Neuronal stem cell (in vitro differentiated cells): ENCODE measurements at regions not wholly inside any gene's neighbourhood (a gene's known extent, or its start where the extent isn't known, plus 50 kb on each side); places are given as distances from the start of the nearest gene placed in this dataset.

Experiments
- DNase-seq: peaks from one replicate; pipeline ENCODE4 v3.0.0-alpha.2; 2013; ENCODE audit warnings: low spot score
- H2AFZ ChIP-seq: one replicate; pipeline ENCODE4 v1.6.1; 2013; ENCODE audit warnings: mild to moderate bottlenecking, low read length, inconsistent platforms
- H2AK5ac ChIP-seq: 2 replicates; pipeline ENCODE4 v1.6.1; 2013; ENCODE audit warnings: low read depth, mild to moderate bottlenecking, inconsistent platforms, low read length, moderate library complexity, mixed read lengths
- H2BK120ac ChIP-seq: 2 replicates; pipeline ENCODE4 v1.6.1; 2013; ENCODE audit warnings: low read depth, mild to moderate bottlenecking, inconsistent platforms, low read length, moderate library complexity, mixed read lengths
- H2BK12ac ChIP-seq: one replicate; pipeline ENCODE4 v1.6.1; 2013; ENCODE audit warnings: low read length, inconsistent platforms
- H2BK15ac ChIP-seq: 2 replicates; pipeline ENCODE4 v1.6.1; 2013; ENCODE audit warnings: mild to moderate bottlenecking, low read length, inconsistent platforms, mixed read lengths
- H2BK5ac ChIP-seq: one replicate; pipeline ENCODE4 v1.6.1; 2013; ENCODE audit warnings: inconsistent platforms, mild to moderate bottlenecking, low read length, moderate library complexity
- H3K14ac ChIP-seq: one replicate; pipeline ENCODE4 v1.6.1; 2013; ENCODE audit warnings: low read length, inconsistent platforms
- H3K18ac ChIP-seq: 2 replicates; pipeline ENCODE4 v1.6.1; 2013; ENCODE audit warnings: low read length, inconsistent platforms
- H3K23ac ChIP-seq: 2 replicates; pipeline ENCODE4 v1.6.1; 2013; ENCODE audit warnings: low read depth, mild to moderate bottlenecking, mixed read lengths, low read length, inconsistent platforms; ENCODE audit not compliant: poor library complexity
- H3K27ac ChIP-seq: replicated peaks from 3 replicates; pipeline ENCODE4 v1.5.1; 2013; ENCODE audit warnings: low read length, inconsistent platforms
- H3K27me3 ChIP-seq, 3 experiments: 2 replicates each; pipeline ENCODE4 v1.6.1; 2013; ENCODE audit warnings: low read length in 3 of 3, mild to moderate bottlenecking in 2 of 3, inconsistent platforms in 1 of 3, low read depth in 1 of 3, mixed read lengths in 1 of 3, moderate library complexity in 1 of 3; ENCODE audit not compliant: control insufficient read depth in 3 of 3, insufficient read depth in 3 of 3
- H3K36me3 ChIP-seq, 2 donors: replicated peaks in 1 of 2; 2 replicates each; pipeline ENCODE4 v1.6.1; 2013; ENCODE audit warnings: low read length in 2 of 2; ENCODE audit not compliant: control insufficient read depth in 2 of 2, insufficient read depth in 2 of 2
- H3K4ac ChIP-seq: 2 replicates; pipeline ENCODE4 v1.6.1; 2013; ENCODE audit warnings: inconsistent platforms, mild to moderate bottlenecking, low read length, moderate library complexity
- H3K4me1 ChIP-seq, 2 donors: 1 replicate in 1 of 2; 2 replicates in 1 of 2; pipeline ENCODE4 v1.6.1; 2013; ENCODE audit warnings: low read length in 2 of 2, low read depth in 1 of 2; ENCODE audit not compliant: control insufficient read depth in 2 of 2, insufficient read depth in 1 of 2
- H3K4me2 ChIP-seq: one replicate; pipeline ENCODE4 v1.6.1; 2013; ENCODE audit warnings: mild to moderate bottlenecking, low read length, inconsistent platforms; ENCODE audit not compliant: insufficient read depth, poor library complexity, severe bottlenecking
- H3K4me3 ChIP-seq, 2 donors: 2 replicates each; pipeline ENCODE4 v1.5.1; 2013; ENCODE audit warnings: low read length in 2 of 2, mild to moderate bottlenecking in 2 of 2, inconsistent platforms in 1 of 2, moderate library complexity in 1 of 2
- H3K79me1 ChIP-seq: one replicate; pipeline ENCODE4 v1.6.1; 2013; ENCODE audit warnings: low read depth, mild to moderate bottlenecking, inconsistent platforms, low read length, moderate library complexity
- H3K9ac ChIP-seq: one replicate; pipeline ENCODE4 v1.6.1; 2013; ENCODE audit warnings: mild to moderate bottlenecking, low read depth, low read length, inconsistent platforms; ENCODE audit not compliant: poor library complexity
- H3K9me3 ChIP-seq, 2 donors: replicated peaks in 1 of 2; 2 replicates each; pipeline versions ENCODE3 to v1.6.1; 2013; ENCODE audit warnings: low read length in 2 of 2, mild to moderate bottlenecking in 2 of 2, inconsistent platforms in 1 of 2, low read depth in 1 of 2, mixed read lengths in 1 of 2, moderate library complexity in 1 of 2; ENCODE audit not compliant: control insufficient read depth in 2 of 2, insufficient read depth in 1 of 2
- H4K8ac ChIP-seq: one replicate; pipeline ENCODE4 v1.6.1; 2013; ENCODE audit warnings: low read depth, mild to moderate bottlenecking, inconsistent platforms, low read length, moderate library complexity
- H4K91ac ChIP-seq: one replicate; pipeline ENCODE4 v1.6.1; 2013; ENCODE audit warnings: low read length, low read depth, mild to moderate bottlenecking, inconsistent platforms; ENCODE audit not compliant: poor library complexity
- WGBS, 2 donors: extraction: QIAGEN DNeasy Blood & Tissue Kit; methylation state at CpG; one replicate each; pipeline ENCODE4 v1.1.7; 2013; ENCODE audit warnings: missing lambda C conversion rate in 2 of 2, mixed read lengths in 1 of 2; ENCODE audit not compliant: insufficient read length in 2 of 2, insufficient replicate concordance in 1 of 2; ENCODE audit errors: extremely low coverage in 2 of 2; 5-methylcytosine and 5-hydroxymethylcytosine counted together

DNA sequence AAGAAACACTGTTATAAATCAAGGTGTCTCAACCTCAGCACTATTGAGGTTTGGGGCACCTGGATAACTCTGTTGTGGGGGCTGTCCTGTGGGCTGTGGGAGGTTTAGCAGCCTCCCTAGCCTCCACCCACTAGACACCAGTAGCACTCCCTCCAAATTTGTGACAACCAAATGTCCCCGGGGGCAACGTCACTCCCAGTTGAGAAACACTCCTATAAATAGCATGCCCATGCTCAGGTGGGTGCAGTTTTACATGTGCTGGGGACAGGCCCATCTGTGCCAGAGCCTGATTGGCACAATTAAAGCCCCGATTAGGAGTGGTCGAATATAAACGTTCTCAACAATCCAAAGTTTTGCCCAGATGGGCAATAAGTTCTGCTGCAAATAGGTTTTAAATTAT, 78.9 kb downstream of the FAM50B start:
- Histone ChIP-seq H2BK120ac (no peak overlapping the region), H3K18ac (no peak overlapping the region), H2AK5ac (no peak overlapping the region), H2AFZ (no peak overlapping the region), H3K4me2 (no peak overlapping the region), H3K14ac (no peak overlapping the region), H3K4ac (no peak overlapping the region), H2BK5ac (no peak overlapping the region), H3K9ac (no peak overlapping the region), H3K79me1 (no peaks in the 10 kb centered on the region), H3K36me3 (no peaks in the 10 kb centered on the region), H3K27ac (no peak overlapping the region), H3K27me3 (no peaks in the 10 kb centered on the region), H3K23ac (no peak overlapping the region), H4K8ac (no peak overlapping the region), H3K4me3 (no peak overlapping the region), H4K91ac (no peak overlapping the region), H3K4me1 (peaks cover 0 to 2% of the 10 kb centered on the region in 2 donors), H2BK15ac (no peak overlapping the region), H3K9me3 (no peaks in the 10 kb centered on the region), H2BK12ac (no peak overlapping the region)
- DNase-seq = no peak
- no CpG with 5 or more reads among the region's 5 CpGs for WGBS, 2 donors

DNA sequence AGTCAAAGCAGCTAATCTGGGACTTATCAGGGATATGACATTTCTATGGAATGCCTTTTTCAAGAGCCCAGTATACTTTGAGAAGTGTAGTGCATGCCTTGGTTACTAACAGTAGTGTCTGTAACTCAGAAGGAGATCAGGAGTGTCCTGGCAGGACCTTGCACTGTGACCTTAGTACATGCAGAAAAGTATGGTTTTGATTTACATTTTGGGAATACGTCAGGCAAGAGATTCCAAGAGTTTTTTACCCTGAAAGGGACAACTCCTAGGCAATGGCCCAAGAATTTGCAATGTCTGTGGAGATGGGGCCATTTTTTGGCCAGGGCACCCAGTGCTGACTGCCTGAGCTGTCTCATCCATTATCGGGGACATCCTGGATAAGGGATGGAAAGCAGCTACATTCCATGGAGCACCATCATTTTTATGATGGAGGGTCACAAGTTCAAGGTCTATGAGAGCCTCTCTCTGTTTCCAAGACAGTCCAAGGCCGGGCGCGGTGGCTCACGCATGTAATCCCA, 80.2 kb downstream of the FAM50B start:
- no peak overlapping the region for H3K9ac ChIP-seq
- H3K14ac ChIP-seq = no peak overlapping the region
- no peak overlapping the region for H2AK5ac ChIP-seq
- no peaks in the 10 kb centered on the region for H3K79me1 ChIP-seq
- no CpG with 5 or more reads among the region's 6 CpGs for WGBS, 2 donors
- H3K23ac ChIP-seq = no peak overlapping the region
- no peak overlapping the region for H3K4ac ChIP-seq
- no peaks in the 10 kb centered on the region for H3K27me3 ChIP-seq
- H2BK12ac ChIP-seq = no peak overlapping the region
- no peak overlapping the region for H3K27ac ChIP-seq
- no peaks in the 10 kb centered on the region for H3K36me3 ChIP-seq
- no peak overlapping the region for H2BK5ac ChIP-seq
- H3K4me1 ChIP-seq = peaks cover 0 to 2% of the 10 kb centered on the region in 2 donors
- H2BK120ac ChIP-seq = no peak overlapping the region
- H4K91ac ChIP-seq = no peak overlapping the region
- DNase-seq = no peak
- no peak overlapping the region for H3K4me3 ChIP-seq
- no peak overlapping the region for H2AFZ ChIP-seq
- no peak overlapping the region for H3K18ac ChIP-seq
- H3K9me3 ChIP-seq = no peaks in the 10 kb centered on the region
- H4K8ac ChIP-seq = no peak overlapping the region
- H2BK15ac ChIP-seq = no peak overlapping the region
- H3K4me2 ChIP-seq = no peak overlapping the region

DNA sequence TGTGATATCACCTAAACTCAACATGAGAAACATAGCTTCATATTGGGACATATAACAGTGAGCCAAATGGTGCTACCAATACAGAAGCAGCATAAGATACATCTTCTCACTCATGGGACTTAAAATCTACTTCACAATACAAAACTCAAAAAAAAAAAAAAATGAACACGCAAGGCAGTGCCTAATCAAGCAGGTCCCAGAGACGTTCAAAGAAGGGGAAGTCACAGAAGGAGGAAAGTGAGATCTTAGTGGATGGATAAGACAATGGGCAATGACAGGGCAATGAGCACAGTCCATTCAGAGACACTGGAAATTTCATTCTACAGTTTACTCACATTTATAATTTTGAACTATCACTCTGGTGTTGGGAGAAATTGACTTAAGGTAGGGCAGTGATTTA, 88.3 kb downstream of the FAM50B start:
- Histone ChIP-seq H4K91ac (no peak overlapping the region), H3K14ac (no peak overlapping the region), H3K23ac (no peak overlapping the region), H4K8ac (no peak overlapping the region), H3K4me2 (no peak overlapping the region), H2AFZ (no peak overlapping the region), H3K4ac (no peak overlapping the region), H3K36me3 (no peaks in the 10 kb centered on the region), H3K18ac (no peak overlapping the region), H2BK15ac (no peak overlapping the region), H3K27ac (no peak overlapping the region), H3K9me3 (no peaks in the 10 kb centered on the region), H2BK120ac (no peak overlapping the region), H2BK5ac (no peak overlapping the region), H3K79me1 (no peaks in the 10 kb centered on the region), H3K4me1 (no peaks in the 10 kb centered on the region), H3K9ac (no peak overlapping the region), H2BK12ac (no peak overlapping the region), H3K27me3 (no peaks in the 10 kb centered on the region), H2AK5ac (no peak overlapping the region), H3K4me3 (no peak overlapping the region)
- no peak for DNase-seq
- no CpG with 5 or more reads among the region's 2 CpGs for WGBS, 2 donors

DNA sequence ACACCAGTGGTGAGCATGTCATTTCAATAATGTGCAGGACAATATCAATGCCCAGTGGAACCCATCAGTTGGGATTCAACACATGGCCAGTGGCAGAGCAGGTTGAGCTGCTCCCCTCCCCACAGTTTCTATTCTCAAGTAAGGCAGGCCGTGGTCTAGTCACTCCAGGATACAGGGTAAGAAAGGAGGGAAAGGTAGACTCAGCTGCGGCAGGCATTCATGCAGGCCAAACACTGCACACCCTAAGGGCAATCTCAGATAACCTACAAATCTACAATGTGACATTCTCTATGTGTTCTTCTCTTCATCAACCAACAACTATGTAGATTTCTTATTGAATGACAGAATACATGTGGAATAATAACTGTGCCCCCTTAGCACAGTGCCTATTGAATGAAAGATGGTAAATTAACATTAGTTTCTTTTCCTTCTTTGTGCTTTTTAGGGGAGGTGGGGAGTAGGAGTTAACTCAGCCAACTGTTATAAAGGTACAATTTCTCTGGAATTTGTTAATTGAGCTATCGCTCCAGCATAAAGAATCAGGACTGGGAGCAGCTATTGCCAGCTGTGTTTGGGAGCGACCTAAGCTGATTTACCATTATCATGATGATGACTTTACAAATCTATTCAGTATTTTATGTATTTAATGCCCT, 89.7 kb downstream of the FAM50B start:
- no peaks in the 10 kb centered on the region for H3K4me1 ChIP-seq

More for the DNA sequence above, 89.7 kb downstream of the FAM50B start:
- Histone ChIP-seq H3K27ac (no peak overlapping the region), H4K8ac (no peak overlapping the region), H2BK15ac (no peak overlapping the region), H3K9ac (no peak overlapping the region), H3K36me3 (no peaks in the 10 kb centered on the region), H3K27me3 (no peaks in the 10 kb centered on the region), H4K91ac (no peak overlapping the region), H3K4me3 (no peak overlapping the region), H3K23ac (no peak overlapping the region), H2BK12ac (no peak overlapping the region), H2BK5ac (no peak overlapping the region), H2AK5ac (no peak overlapping the region), H3K18ac (no peak overlapping the region), H3K9me3 (no peaks in the 10 kb centered on the region), H3K4me2 (no peak overlapping the region), H2AFZ (no peak overlapping the region), H3K4ac (no peak overlapping the region), H3K14ac (no peak overlapping the region), H3K79me1 (no peaks in the 10 kb centered on the region), H2BK120ac (no peak overlapping the region)
- no CpG with 5 or more reads among the region's 4 CpGs for WGBS, 2 donors
- DNase-seq = no peak
